DMS79 treated with DMSO at 0.1 percent for 48 hours (cell line): ENCODE measurements at regions not wholly inside any gene's neighbourhood (a gene's known extent, or its start where the extent isn't known, plus 50 kb on each side); places are given as distances from the start of the nearest gene placed in this dataset.

Experiments
- DNase-seq: peaks from one replicate; lab custom pipeline; 2025; lab: John Stamatoyannopoulos, UW

- no peak for DNase-seq
These were observed 583.1 kb upstream of the HS6ST1 start for GRCh38 chr2:128901572-128902391.

DNA sequence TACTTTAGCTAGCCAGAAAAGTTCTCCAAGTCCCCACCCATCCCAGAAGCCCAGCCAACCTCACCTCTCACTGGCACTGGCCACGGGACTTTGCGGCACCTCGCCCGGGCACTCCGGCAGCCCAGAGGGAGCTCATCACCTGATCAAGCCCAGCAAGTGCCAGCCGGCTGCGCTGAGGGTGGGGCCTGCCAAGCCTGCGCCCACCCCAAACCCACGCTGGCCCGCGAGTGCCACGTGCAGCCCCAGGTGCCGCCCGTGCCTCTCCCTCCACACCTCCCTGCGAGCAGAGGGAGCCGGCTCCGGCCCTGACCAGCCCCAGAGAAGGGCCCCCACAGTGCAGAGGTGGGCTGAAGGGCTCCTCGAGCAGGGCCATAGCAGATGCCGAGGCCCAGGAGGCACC lies 585.0 kb upstream of the HS6ST1 start:
- no peak for DNase-seq

GRCh38 chr2:128911276-128911675 lies 592.6 kb upstream of the HS6ST1 start:
- no peak for DNase-seq

GRCh38 chr2:128914320-128914719 lies 595.7 kb upstream of the HS6ST1 start:
- DNase-seq = no peak

DNA sequence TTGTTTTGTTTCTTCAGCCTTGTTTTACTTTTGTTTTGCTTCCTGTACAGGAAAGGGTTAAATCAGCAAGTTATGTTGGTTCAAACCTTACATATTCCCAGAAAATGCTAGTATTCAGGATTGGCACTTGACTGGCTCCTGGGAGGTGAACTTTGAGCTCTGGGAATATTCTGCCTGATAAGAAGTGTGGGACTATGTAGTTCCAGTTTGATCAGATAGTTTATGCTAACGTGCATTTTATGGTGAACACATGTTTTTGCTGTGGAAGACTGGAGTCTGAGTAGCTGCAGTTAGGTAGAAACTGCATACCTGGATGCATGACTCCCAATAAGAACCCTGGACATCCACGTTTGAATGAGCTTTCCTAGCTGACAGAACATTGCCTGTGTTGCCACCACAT lies 603.1 kb upstream of the HS6ST1 start:
- no peak for DNase-seq

GRCh38 chr2:128922154-128922553 lies 603.5 kb upstream of the HS6ST1 start:
- no peak for DNase-seq

GRCh38 chr2:128925631-128926030 lies 607.0 kb upstream of the HS6ST1 start:
- DNase-seq = no peak

- no peak for DNase-seq
These were observed 611.4 kb upstream of the HS6ST1 start for GRCh38 chr2:128930101-128930500.

DNA sequence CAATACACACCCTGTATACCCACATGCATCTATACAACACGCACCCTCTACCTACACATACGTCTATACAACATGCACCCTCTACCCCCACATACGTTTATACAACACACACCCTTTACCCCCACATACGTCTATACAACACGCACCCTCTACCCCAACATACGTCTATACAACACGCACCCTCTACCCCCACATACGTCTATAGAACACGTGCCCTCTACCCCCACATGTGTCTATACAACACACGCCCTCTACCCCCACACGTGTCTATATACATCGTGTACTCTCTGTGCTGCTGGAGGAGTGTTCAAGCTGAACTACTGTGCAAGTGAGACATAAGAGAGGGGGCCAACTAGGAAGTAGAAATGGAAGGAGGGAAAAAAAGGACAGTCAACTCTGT lies 621.7 kb upstream of the HS6ST1 start:
- DNase-seq = no peak

- peak; percentile 78 for DNase-seq
These were observed 623.1 kb upstream of the HS6ST1 start for GRCh38 chr2:128941751-128942150.

DNA sequence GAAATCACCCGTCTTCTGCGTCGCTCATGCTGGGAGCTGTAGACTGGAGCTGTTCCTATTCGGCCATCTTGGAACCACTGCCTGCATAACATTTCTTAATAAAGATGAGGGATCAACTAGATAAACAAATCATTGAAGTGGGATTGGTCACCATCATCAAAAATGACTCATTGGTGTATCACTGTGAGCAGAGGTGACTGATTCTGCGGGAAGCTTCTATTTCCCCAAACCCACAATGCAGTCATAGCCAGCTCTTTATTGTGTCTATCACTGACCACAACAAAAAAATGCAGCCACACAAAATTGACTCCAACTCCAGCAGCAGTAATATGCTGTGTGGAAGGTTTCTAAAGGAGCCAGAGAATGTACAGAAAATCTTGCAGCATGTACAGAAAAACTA lies 630.7 kb upstream of the HS6ST1 start:
- no peak for DNase-seq

DNA sequence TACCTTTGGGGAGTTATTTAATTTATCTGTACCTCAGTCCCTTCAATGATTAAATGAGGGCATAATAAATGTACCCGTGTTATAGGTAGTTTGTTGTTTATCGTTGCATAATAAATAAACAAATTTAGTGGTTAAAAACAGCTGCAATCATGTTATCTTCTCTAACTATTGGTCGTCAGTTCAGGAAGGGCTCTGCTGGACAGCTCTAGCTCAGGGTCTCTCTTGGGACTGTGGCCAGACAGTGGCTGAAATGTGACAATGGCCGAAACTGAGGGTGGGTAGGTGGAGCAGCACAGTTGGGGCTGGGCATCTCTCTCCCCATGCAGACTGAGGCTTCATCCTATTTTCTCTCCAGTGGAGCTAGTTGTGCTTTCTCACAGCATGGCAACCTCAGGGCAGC lies 632.1 kb upstream of the HS6ST1 start:
- DNase-seq = no peak

DNA sequence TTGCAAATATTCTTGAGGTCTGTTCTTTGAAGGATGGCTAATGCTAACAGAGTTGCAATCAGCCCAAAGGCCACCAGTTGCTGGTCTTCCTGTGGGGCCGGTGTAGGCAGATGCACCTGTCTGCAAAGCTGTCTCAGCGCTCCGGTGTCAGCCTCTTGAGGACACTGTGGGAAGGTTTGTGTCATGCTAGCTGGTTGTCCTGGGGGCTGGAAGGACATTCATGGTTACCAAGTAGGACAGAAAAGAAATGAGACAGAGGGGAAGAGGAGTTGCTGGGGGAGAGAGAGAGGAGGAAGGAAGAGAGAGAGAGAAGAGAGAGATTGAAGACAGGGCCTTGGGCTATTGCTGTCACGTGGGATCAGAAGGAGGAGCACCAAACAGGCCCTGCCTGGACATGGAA lies 639.6 kb upstream of the HS6ST1 start:
- no peak for DNase-seq

- no peak for DNase-seq
These were observed 649.0 kb upstream of the HS6ST1 start for GRCh38 chr2:128967646-128968045.

GRCh38 chr2:128969374-128969773 lies 650.7 kb upstream of the HS6ST1 start:
- DNase-seq = no peak

DNA sequence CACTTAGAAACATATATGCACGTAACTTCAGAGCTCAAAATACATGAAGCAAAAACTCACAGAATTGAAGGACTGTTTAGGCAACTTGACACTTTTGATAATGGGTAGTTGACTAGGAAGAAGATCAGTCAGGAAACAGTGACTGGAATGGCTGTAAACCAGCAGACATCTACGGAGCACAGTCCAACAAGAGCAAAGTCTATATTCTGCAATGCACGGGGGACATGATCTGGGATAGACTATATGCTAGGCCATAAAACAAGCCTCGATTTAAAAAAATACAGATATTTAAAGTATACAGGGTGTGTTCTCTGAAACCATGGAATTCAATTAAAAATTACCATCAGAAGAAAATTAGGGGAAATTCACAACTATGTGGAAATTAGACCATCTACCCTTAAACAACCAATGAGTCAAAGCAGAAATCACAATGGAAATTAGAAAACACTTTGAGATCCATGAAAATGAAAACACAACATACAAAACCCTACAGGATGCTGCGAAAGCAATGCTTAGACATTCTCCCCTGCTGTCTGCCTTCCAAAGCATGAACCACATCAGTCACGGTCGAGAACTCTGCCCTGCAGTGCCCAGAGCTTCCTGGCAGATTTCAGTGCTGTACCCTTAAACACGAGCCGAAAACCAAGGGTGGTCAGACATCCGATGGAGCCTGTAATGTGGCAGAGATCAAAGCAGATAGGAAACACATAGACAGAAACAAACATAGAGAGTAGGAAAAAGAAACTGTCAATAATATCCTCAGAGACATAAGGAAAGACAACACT lies 651.9 kb upstream of the HS6ST1 start:
- no peak for DNase-seq

- no peak for DNase-seq
These were observed 654.9 kb upstream of the HS6ST1 start for GRCh38 chr2:128973566-128973965.

DNA sequence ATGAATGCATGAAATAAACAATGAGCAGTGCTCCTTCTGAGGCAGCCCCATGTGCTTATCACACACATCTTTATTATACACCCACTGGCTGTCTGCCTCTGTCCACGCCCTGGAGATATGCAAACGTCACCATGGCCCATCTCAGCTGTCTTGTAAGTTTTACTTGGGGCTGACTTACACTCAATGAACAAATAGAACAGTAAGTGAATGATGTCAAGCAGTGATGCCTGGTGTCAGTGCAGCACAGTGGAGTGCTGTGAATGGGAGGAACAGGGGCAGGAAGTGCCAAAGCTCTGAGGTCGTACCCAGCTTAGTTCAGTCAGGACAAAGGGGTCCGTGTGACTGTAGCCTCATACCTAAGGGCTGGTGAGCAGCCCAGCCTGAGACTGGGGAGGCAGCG lies 659.5 kb upstream of the HS6ST1 start:
- DNase-seq = no peak

DNA sequence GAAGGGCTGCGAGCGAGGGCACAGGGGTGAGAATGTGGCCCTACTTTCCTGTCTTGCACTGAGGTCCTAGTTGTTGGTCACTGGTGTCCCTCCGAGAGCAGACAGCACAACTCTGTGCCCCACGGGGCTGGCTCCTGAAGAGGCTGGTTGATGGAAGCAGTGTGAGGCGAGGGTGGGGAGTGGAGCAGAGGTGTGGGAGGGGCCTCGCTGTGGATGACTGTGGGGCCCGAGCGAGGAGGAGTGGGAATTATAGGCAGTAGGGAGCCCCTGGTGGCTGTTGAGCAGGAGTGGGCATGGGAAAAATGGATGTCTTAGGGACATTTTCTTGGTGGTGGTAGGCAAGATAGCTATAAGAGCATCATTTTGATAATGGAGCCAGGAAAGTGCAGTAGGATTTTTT lies 660.5 kb upstream of the HS6ST1 start:
- no peak for DNase-seq

- no peak for DNase-seq
These were observed 661.8 kb upstream of the HS6ST1 start for GRCh38 chr2:128980475-128980874.

- no peak for DNase-seq
These were observed 662.7 kb upstream of the HS6ST1 start for GRCh38 chr2:128981353-128981752.

DNA sequence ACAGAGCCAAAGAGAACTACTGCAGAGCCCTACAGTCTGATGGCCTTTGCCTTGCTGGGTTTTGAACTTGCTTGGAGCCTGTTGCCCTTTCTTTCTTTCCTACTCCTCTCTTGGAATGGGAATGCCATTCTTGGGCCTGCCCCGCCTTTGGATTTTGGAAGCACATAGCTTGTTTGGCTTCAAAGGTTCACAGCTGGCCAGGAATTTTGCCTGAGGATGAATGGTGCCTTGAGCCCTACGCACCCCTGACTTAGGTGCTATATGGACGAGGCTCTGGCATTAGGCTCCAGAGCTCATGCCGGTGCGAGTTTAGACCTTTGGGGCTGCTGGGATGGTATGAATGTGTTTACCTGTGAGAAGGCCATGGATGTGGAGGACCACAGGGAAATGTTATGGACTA lies 663.3 kb upstream of the HS6ST1 start:
- DNase-seq = no peak

- DNase-seq = no peak
These were observed 664.0 kb upstream of the HS6ST1 start for GRCh38 chr2:128982670-128983069.

DNA sequence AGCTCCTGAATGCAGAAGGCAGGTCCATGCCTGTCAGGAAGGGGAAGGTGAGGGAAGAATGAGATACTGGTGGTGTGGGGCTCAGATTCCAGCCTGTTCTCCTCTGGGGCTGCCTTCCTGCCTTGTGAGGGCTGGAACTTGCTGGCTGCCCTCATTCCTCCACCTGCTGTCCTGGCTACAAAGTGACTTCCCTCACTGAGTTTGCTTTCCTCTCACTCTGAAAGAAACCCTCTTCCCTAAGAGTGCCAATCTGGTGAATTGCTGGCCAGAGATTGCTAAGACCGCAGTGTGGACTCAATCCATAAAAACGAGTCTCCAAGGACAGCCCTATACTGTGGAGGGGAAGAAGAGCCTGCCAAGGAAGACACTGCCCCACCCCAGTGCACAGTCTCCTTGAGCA lies 664.4 kb upstream of the HS6ST1 start:
- DNase-seq = no peak
